HG03097 (cell line): ENCODE measurements at regions not wholly inside any gene's neighbourhood (a gene's known extent, or its start where the extent isn't known, plus 50 kb on each side); places are given as distances from the start of the nearest gene placed in this dataset.
"Not testable (repeated sequence)": the region's sequence is repeated elsewhere in the genome, so short reads cannot be mapped to it uniquely, and the experiment has no call there.

Source experiments
- ATAC-seq: cut with Tn5 transposase; IDR thresholded peaks from one replicate; pipeline ENCODE4 v1.9.1; 2021; ENCODE audit not compliant: unreplicated experiment, low FRiP score

DNA sequence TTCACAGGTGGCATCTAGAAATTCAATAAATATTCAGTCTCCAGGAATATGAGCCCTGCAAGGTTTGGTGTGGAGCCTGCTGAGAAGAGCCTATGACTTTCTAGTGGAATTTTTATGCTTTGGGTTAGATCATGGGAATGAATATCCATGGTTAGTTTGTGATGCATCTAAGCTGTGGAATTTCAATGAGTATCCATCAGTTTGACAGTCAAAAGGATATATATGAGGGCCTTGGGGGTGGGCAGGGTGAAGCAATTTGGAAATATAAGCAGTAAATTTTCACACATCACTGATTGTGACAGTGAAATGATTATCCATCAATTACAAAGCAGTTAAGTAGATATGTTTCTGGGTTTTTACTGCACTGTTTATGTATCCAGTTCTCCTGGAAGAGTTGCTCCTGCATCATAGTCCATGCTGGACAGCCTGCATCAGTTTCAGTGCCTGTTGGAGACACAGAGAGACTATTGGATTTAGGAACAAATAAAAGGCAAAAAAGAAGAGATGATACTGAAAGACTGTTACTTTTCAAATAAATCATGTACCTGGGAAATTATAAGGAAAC lies 530.8 kb downstream of the MFSD1 start:
- ATAC-seq: no peak

GRCh38 chr3:159339131-159339530 lies 537.3 kb downstream of the MFSD1 start:
- no peak for ATAC-seq

- no peak for ATAC-seq
These were observed 539.1 kb downstream of the MFSD1 start for GRCh38 chr3:159340877-159341500.

GRCh38 chr3:159346271-159346903 lies 544.5 kb downstream of the MFSD1 start:
- ATAC-seq: no peak

- ATAC-seq: no peak
These were observed 546.6 kb downstream of the MFSD1 start for GRCh38 chr3:159348431-159348830.

- no peak for ATAC-seq
These were observed 554.8 kb downstream of the MFSD1 start for GRCh38 chr3:159356606-159357005.

- no peak for ATAC-seq
These were observed 562.7 kb downstream of the MFSD1 start for GRCh38 chr3:159364511-159364910.

DNA sequence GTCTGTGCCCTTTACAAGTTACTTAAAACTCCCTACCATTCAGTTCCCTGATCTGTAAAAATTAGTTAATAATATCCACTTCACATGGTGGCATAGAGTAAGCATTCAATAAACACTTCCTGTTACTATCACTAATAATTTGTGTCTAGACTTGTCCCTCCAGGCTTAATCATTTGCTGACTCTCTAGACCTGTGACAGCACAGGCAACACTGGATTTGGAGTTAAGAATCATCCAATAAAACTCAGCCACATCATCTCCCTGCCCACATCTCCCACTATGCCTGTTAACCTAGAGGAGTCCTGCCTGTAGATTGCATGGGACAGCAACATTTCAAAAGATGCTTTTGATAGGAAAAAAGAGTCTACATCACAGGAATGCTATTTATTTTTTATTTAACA lies 564.6 kb downstream of the MFSD1 start:
- no peak for ATAC-seq

DNA sequence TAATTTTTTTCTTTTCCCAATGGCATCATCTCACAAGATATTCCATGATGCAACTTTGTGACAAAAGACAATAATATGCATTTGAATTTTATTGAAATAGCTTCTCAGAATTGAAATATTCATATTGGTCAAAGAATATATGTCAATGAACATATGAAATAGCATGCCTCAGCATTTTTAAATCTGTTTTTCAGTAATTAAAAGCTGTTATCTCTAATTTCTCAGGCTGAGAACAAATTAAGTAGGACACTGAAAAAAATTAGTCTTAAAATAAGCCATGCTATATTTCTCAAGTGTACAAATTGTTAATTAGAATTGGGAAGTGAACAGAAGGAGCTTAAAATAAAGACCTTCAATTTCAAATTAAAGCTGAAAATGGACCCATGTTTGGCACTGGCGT lies 570.1 kb downstream of the MFSD1 start:
- no peak for ATAC-seq

DNA sequence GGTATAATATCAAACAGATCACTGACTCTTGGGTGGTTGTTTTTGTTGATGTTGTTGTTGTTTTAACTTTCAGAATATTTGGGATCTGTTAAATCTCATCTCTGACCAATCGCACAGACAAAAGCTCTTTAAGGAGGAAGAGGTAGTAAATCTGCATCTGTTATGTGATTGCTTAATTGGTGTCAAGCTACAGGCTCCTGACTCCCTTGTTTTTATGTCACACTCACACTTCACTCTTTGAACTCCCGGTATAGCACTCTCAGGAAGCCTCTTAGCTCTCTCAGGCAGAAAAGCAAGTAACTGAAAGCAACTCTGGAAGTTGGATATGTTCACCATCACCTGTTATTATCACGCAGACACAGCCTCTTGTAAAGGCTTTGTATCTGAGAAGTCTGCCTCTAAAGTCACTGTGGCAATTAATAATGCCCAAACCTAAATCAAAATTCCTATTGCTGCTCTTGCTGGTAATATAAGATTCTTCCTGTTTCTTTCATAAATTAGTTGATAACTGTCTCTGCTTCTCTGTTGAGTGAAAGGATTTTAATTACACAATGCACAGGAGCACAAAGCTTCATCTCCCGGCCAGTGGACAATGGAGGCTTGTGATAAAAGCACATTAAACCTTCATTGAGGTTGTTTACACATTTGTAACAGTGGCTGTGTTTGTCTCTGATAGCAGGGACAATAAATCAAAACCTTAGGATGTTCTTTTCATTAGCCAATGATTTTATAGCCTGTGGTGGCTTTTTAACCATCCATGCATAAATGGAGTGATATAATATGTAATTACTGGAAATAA lies 576.7 kb downstream of the MFSD1 start:
- no peak for ATAC-seq

- ATAC-seq: no peak
These were observed 579.0 kb downstream of the MFSD1 start for GRCh38 chr3:159380891-159381290.

DNA sequence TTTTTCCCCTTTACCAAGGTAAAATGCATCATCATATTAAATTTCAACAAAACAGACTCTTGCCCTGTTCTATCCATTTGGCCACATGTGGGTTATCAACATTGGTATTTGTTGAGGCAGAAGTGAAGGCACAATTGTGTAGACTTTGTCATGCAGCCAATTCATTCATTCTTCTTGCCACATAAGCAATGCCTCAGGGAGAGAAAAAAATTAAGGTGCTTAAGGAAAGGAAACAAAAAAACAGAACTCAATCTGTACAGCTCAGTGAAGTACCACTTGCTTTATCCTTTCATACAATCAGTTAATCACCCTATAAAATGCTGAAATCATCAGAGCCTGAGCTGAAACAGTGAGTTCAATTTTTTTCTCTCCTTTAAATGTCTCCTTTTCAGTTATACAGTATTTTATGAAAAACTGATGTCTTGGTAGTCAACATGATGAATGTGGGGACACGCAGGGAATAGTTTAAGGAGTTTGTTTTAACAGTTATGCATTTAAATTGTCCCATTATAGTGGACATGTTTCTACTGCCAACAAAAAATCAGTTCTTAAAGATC lies 588.9 kb downstream of the MFSD1 start:
- no peak for ATAC-seq

GRCh38 chr3:159397683-159398082 lies 591.0 kb upstream of the IL12A start:
- ATAC-seq: not testable (repeated sequence)

DNA sequence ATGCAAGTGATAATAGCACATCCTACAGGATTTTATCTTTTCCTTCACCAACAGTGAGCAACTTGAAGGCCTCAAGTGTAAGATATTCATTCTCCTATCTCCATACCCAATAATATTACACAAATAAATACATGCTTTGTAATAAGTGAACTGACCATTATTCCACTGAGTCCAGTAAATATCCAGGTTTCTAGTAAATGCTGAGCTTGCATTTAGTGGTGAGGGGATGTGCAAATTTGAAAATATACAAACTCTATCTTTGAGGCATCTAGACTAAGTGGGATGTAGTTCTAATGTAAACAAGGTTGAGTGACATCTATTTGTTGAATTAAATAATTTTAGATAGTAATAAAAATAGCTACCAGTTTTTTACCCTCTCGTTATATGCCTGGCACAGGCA lies 587.6 kb upstream of the IL12A start:
- no peak for ATAC-seq

DNA sequence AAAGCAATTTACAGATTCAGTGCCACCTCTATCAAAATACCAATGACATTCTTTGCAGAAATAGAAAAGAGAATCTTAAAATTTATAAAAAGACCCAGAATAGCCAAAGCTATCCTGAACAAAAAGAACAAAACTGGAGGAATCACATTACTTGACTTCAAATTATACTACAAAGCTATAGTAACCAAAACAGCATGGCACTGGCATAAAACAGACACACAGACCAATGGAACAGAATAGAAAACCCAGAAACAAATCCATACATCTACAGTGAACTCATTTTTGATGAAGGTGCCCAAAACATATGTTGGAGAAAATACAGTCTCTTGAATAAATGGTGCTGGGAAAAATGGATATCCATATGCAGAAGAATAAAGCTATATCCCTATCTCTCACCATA lies 578.9 kb upstream of the IL12A start:
- ATAC-seq: not testable (repeated sequence)

- no peak for ATAC-seq
These were observed 575.3 kb upstream of the IL12A start for GRCh38 chr3:159413319-159413718.

GRCh38 chr3:159416856-159417255 lies 571.8 kb upstream of the IL12A start:
- ATAC-seq: no peak

GRCh38 chr3:159417761-159418160 lies 570.9 kb upstream of the IL12A start:
- no peak for ATAC-seq

DNA sequence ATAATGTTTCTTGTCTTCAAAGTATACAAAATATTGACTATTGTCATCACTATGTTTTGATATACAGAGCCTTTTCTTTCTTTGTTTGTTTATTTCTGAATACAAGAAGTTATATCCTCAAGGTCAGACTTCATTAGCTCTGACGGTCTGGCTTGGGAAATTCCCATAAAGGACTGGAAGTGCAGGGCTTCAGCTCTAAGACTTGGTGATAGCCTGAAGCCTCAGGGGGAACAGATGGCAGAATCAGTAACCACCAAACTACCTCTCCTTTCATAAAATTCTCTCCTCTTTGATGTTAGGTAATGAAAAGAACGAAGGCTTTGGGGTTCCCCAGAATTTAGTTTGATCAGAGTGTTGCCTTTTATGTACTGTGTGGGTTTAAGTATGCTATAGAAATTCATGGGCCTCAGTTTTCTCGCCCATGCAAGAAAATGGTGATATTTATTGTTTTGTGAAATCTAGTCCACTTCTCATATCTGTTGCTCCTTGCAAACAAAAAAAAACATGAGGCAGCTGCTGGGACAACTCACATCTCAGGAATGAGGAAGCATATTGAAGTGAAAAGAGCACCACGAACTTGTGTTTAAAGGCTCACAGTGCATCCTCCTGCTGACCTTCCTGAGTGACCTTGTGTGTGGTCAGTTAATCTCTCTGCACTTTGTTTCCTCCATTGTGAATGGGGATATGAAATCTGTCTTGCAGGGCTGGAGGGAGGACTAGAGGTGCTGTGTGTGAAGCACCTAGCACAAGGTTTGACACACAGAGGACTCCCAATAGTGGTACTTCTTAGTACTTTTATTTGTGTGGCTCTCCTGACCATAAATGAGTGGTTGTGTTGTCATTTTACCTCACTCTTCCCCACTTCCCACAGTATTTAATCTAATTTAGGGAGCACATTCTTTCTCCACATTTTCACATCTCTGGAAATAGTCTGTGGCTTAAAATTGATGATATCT lies 569.8 kb upstream of the IL12A start:
- ATAC-seq: no peak

- no peak for ATAC-seq
These were observed 558.9 kb upstream of the IL12A start for GRCh38 chr3:159429702-159430101.
